ENCODE measurements at regions not wholly inside any gene's neighbourhood (a gene's known extent, or its start where the extent isn't known, plus 50 kb on each side); places are given as distances from the start of the nearest gene placed in this dataset.
A peak's percentile ranks its signal among the peaks of the same experiment; 100 is the strongest.

DNA sequence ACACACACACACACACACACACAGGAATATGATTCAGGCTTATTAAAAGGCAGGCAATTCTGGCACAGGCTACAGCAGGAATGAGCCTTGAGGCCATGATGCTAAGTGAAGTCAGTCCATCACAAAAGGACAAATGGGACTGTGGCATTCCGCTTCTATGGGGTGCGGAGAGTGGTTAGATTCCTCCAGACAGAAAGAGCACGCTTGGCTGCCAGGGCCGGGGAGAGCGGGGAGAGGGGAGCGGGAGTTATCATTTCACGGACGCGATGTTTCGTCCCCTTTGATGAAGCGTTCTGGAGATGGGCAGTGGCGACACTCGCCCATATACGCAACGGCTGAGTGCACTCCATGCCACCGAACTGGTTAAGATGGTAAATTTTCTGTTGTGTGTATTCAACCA lies 58.5 kb upstream of the FAM174B start:
- TF ChIP-seq, protein P1, sequence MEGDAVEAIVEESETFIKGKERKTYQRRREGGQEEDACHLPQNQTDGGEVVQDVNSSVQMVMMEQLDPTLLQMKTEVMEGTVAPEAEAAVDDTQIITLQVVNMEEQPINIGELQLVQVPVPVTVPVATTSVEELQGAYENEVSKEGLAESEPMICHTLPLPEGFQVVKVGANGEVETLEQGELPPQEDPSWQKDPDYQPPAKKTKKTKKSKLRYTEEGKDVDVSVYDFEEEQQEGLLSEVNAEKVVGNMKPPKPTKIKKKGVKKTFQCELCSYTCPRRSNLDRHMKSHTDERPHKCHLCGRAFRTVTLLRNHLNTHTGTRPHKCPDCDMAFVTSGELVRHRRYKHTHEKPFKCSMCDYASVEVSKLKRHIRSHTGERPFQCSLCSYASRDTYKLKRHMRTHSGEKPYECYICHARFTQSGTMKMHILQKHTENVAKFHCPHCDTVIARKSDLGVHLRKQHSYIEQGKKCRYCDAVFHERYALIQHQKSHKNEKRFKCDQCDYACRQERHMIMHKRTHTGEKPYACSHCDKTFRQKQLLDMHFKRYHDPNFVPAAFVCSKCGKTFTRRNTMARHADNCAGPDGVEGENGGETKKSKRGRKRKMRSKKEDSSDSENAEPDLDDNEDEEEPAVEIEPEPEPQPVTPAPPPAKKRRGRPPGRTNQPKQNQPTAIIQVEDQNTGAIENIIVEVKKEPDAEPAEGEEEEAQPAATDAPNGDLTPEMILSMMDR (IDR thresholded peaks at IDR 0.05; ENCODE audit: control extremely low read depth, extremely low read depth, low read depth, missing control alignments), result no peak
- no peak for DNase-seq (ENCODE audit: extremely low spot score)
- ChIA-PET POLR2A (interaction anchor here (0.9 kb wide), 1 partner anchor 192 kb away, joined by 4 read pairs; no protein-coding TSS in a partner anchor), CTCF (interaction anchor here (0.5 to 6.0 kb wide), 41 partner anchors 8 to 635 kb away, joined by 3 to 129 read pairs (median 4); no protein-coding TSS in a partner anchor)

DNA sequence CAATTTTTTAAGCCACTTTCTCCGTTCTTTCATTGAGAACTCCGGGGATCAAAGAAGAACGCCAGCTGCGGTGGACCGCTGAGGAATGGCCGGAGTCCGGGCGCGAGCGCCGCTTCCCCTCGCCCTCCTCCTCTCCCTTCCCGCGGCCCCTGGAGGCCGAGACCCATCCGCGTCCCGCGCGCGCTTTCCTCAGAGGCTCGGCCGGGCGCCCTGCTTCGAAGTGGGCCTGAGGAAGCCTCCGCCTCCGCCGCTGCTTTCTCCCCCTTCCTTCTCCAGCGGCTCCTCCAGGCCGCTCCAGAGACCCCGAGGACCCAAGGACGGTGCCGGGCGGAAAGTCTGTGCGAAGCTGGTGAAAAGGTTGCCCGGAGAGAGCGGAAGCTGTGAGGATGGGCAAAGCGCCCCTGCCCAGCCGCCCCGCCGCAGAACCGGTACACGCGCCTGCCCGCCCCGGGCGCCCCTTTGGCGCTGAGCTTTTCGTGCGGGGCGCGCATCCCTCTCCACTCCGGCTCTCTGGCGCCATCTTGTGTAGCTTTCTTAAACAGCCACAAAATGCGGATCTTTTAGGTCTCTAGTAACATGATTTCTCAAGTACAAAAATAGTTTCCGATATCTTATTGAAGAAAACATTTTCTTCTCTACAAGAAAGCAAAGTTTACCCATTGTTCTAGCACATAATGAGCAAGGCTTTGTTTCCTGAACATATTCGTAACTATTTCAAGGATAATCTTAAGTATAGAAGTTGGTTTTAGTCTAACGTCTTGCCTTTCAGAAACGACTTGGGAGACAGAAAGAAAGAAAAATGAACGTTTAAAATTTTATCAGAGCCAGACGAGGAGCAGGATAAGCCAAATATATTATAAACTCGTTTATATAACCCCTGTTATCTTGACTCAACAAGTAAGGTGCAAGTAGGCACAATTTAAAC lies 59.2 kb upstream of the FAM174B start:
- ChIA-PET CTCF (interaction anchor here (0.5 to 6.0 kb wide), 47 partner anchors 7 to 636 kb away, joined by 3 to 129 read pairs (median 4); no protein-coding TSS in a partner anchor), POLR2A (interaction anchor here (0.9 kb wide), 1 partner anchor 193 kb away, joined by 4 read pairs; no protein-coding TSS in a partner anchor)
- peak; percentile 80 for DNase-seq (ENCODE audit: extremely low spot score)
- TF ChIP-seq, protein P1 (IDR thresholded peaks at IDR 0.05; ENCODE audit: control extremely low read depth, extremely low read depth, low read depth, missing control alignments), result peak; percentile 91

DNA sequence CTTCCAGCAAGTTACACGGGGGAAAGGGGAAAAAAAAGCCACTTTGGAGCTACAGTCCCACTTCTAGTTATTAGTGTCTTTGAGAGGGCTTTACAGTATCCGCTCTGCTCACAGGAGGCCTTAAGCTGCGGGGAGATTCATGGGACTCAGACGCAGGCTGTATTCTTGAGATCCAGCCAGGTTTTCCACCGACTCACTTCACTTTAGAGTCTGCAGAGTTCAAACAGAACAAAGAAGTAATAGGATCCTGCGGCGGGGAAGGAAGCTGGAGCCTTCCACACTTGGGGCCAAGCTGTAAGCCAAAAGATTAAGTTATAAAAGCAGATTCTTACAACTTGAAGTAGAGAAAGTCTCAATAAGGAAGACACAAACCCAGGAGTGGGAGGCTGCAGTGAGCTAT lies 60.2 kb upstream of the FAM174B start:
- TF ChIP-seq, protein P1 (IDR thresholded peaks at IDR 0.05; ENCODE audit: control extremely low read depth, extremely low read depth, low read depth, missing control alignments), result no peak
- DNase-seq (ENCODE audit: extremely low spot score), result no peak
- ChIA-PET POLR2A (no interaction called here), CTCF (interaction anchor here (0.7 to 6.0 kb wide), 12 partner anchors 8 to 626 kb away, joined by 3 to 129 read pairs (median 7); no protein-coding TSS in a partner anchor)

DNA sequence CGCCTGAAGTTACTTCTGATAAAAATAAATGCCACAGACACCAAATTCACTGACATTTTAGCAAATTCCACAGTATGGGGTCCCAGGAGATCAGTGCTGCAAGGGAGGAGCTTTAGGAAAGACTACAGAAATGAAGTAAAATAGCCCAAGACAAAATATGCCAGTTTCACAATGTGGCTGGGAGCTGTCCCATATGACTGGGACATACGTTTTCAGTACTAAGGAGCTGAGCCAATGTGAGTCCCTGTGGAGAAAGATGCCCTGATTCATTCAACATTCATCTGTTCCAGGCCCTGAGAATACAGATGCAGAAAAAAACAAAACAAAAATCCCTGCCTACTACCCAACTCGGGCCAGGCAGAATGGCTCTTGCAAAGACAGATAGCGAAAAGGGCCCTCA lies 63.4 kb upstream of the FAM174B start:
- TF ChIP-seq, protein P1 (IDR thresholded peaks at IDR 0.05; ENCODE audit: control extremely low read depth, extremely low read depth, low read depth, missing control alignments), result no peak
- ChIA-PET POLR2A (no interaction called here), CTCF (interaction anchor here (1.8 to 6.0 kb wide), 2 partner anchors 197 kb away, joined by 6 to 129 read pairs; no protein-coding TSS in a partner anchor)
- no peak for DNase-seq (ENCODE audit: extremely low spot score)

DNA sequence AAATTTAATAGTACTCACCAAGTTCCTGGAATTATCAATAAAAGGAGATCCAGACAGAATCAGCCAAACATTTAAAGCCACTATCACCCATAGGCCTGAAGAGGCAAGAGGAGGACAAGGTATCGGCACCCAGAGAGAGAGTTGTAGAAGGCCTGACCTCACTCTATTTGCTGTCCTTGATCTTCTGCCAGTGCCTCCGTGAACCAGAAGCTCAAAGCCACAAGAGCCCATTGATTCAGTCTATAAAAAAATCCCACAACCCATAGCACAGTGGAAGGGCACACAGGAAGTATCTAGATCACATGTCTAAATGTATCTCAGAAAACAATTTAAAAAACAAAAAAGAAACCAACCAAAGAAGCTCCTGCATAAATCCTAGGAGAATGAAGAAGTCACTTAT lies 68.6 kb upstream of the FAM174B start:
- no peak for DNase-seq (ENCODE audit: extremely low spot score)
- ChIA-PET POLR2A (no interaction called here), CTCF (interaction anchor here (1.0 kb wide), 1 partner anchor 9 kb away, joined by 3 read pairs; no protein-coding TSS in a partner anchor)
- TF ChIP-seq, protein P1 (IDR thresholded peaks at IDR 0.05; ENCODE audit: control extremely low read depth, extremely low read depth, low read depth, missing control alignments), result no peak

DNA sequence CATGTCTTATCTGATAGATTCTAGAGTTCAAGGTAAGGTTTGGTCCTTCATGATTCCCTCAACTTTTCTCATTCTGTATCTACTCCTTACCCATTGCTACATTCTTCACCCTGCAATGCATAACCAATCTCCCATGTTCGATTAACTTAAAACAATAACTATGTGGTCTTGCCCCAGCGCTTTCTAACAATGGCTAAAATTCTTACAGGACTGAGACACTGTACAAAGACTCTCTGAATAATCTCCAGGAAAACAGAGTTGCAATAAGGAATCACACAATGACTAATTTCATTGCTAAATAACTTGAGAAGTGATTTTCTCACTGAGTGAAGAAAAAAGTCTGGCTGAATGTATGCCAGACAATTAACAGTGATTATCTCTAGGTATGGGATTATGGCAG lies 69.6 kb upstream of the FAM174B start:
- POLR2A ChIA-PET, result no interaction called here
- no peak for DNase-seq (ENCODE audit: extremely low spot score)
- CTCF ChIA-PET, result interaction anchor here (0.7 to 1.5 kb wide), 2 partner anchors 10 to 16 kb away, joined by 3 to 5 read pairs; no protein-coding TSS in a partner anchor
- TF ChIP-seq, protein P1 (IDR thresholded peaks at IDR 0.05; ENCODE audit: control extremely low read depth, extremely low read depth, low read depth, missing control alignments), result no peak

Data from GM10248 (cell line).